Fibroblast of mammary gland (primary cell): ENCODE measurements at regions not wholly inside any gene's neighbourhood (a gene's known extent, or its start where the extent isn't known, plus 50 kb on each side); places are given as distances from the start of the nearest gene placed in this dataset.
A peak's percentile ranks its signal among the peaks of the same experiment; 100 is the strongest.
"Not testable (repeated sequence)": the region's sequence is repeated elsewhere in the genome, so short reads cannot be mapped to it uniquely, and the experiment has no call there.

ENCODE experiments used
- DNase-seq: peaks from one replicate; pipeline ENCODE4 v3.0.0-alpha.2; 2010; ENCODE audit warnings: low read depth
- H3K4me3 ChIP-seq: 2 replicates; pipeline ENCODE4 v1.5.1; 2011; ENCODE audit warnings: low read depth, mild to moderate bottlenecking, low read length, moderate library complexity; ENCODE audit not compliant: control insufficient read depth
- TF ChIP-seq, protein P1 (sequence below): conservative IDR thresholded peaks from 2 replicates; pipeline ENCODE4 v1.5.1; 2011; ENCODE audit warnings: low read depth, low read length, inconsistent platforms; ENCODE audit not compliant: control insufficient read depth, insufficient read depth

DNA sequence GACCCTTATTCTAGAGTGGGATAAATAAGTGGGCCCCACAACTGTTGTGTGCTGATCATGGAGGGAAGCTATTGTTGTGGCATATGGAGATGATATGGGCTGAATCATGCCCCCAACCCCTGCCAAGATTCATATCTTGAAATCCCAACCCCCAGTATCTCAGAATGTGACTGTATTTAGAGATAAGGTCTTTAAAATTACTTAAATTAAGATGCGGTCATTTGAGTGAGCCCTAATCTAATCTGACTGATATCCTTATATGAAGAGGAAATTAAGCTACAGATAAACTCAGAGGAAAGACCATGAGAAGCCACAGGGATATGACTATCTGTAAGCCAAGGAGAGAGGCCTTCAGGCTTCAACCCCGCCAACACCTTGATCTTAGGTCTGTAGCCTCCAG, 188.3 kb upstream of the RND3 start:
- TF ChIP-seq, protein P1, sequence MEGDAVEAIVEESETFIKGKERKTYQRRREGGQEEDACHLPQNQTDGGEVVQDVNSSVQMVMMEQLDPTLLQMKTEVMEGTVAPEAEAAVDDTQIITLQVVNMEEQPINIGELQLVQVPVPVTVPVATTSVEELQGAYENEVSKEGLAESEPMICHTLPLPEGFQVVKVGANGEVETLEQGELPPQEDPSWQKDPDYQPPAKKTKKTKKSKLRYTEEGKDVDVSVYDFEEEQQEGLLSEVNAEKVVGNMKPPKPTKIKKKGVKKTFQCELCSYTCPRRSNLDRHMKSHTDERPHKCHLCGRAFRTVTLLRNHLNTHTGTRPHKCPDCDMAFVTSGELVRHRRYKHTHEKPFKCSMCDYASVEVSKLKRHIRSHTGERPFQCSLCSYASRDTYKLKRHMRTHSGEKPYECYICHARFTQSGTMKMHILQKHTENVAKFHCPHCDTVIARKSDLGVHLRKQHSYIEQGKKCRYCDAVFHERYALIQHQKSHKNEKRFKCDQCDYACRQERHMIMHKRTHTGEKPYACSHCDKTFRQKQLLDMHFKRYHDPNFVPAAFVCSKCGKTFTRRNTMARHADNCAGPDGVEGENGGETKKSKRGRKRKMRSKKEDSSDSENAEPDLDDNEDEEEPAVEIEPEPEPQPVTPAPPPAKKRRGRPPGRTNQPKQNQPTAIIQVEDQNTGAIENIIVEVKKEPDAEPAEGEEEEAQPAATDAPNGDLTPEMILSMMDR: no peak
- no peak for DNase-seq
- H3K4me3 ChIP-seq: no peak overlapping the region

DNA sequence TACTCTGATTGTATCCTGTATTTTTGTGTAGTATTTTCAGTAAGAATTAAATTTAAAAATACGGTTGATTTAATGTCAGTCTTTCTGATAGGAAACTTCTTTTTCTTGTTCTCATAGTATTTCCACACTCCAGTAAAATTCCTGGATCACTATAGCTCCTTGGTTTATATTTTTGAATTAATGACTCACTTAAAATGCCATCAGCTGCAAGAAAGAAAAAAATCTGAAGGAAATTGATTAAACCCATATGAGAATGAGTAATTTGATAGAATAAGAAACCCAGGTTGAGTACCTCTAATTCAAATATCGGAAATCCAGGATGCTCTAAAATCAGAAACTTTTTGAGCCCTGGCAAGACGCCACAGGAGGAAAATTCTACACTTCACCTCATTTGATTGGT, 186.8 kb upstream of the RND3 start:
- no peak overlapping the region for H3K4me3 ChIP-seq
- TF ChIP-seq, protein P1: no peak
- peak; percentile 79 for DNase-seq

- no peak overlapping the region for H3K4me3 ChIP-seq
- TF ChIP-seq, protein P1: no peak
- no peak for DNase-seq
Observed at GRCh38 chr2:150672311-150672710, 184.8 kb upstream of the RND3 start.

- TF ChIP-seq, protein P1: no peak
Observed at GRCh38 chr2:150669492-150669891, 182.0 kb upstream of the RND3 start.

DNA sequence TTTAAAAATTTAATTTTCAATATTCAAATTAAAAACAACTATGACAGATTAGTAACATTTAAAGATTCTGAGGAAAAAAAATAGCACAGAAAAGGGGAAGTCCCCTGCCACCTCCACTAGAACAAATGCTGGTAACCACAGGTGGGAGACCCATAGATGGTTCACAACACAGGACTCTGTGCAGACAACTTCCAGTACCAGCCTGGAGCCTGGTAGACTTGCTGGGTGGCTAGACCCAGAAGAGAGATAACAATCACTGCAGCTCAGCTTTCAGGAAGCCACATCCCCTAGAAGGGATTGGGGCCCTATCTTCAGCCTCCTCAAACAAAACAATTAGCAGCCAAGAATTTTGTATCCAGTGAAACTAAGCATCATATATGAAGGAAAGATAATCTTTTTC, 179.6 kb upstream of the RND3 start:
- not testable (repeated sequence) for H3K4me3 ChIP-seq, DNase-seq

More at GRCh38 chr2:150669492-150669891, 182.0 kb upstream of the RND3 start:
- DNase-seq: no peak
- H3K4me3 ChIP-seq: no peak overlapping the region

GRCh38 chr2:150663143-150663542, 175.7 kb upstream of the RND3 start:
- TF ChIP-seq, protein P1: no peak
- no peak overlapping the region for H3K4me3 ChIP-seq
- DNase-seq: peak; percentile 92

- H3K4me3 ChIP-seq: no peak overlapping the region
- TF ChIP-seq, protein P1: no peak
- DNase-seq: no peak
Observed at GRCh38 chr2:150656002-150656401, 168.5 kb upstream of the RND3 start.
